ENCODE measurements at regions not wholly inside any gene's neighbourhood (a gene's known extent, or its start where the extent isn't known, plus 50 kb on each side); places are given as distances from the start of the nearest gene placed in this dataset.

GRCh38 chr10:10564081-10564794 is 453.4 kb upstream of the CELF2 start:
- peaks cover 3% of the 10 kb centered on the region for H3K27me3 Mint-ChIP-seq (ENCODE audit: low read depth, poor library complexity)
- H3K27ac Mint-ChIP-seq = no peak overlapping the region
- no peak for DNase-seq
- TF ChIP-seq CTCF (IDR thresholded peaks at IDR 0.05) = no peak
- peaks cover 16% of the 10 kb centered on the region for H3K4me1 Mint-ChIP-seq
- H3K4me3 Mint-ChIP-seq = no peak overlapping the region
- no peaks in the 10 kb centered on the region for H3K36me3 Mint-ChIP-seq (ENCODE audit: low read depth)
- no peaks in the 10 kb centered on the region for H3K9me3 Mint-ChIP-seq

- Mint-ChIP-seq H3K27ac (no peak overlapping the region), H3K36me3 (ENCODE audit: low read depth) (no peaks in the 10 kb centered on the region), H3K27me3 (ENCODE audit: low read depth, poor library complexity) (no peaks in the 10 kb centered on the region), H3K9me3 (peaks cover 3% of the 10 kb centered on the region), H3K4me1 (peaks cover 5% of the 10 kb centered on the region), H3K4me3 (no peak overlapping the region)
- TF ChIP-seq CTCF (IDR thresholded peaks at IDR 0.05) = no peak
- DNase-seq = no peak
These were observed 440.7 kb upstream of the CELF2 start for GRCh38 chr10:10576937-10577336.

- Mint-ChIP-seq H3K9me3 (peaks cover 3% of the 10 kb centered on the region), H3K27ac (no peak overlapping the region), H3K4me3 (no peak overlapping the region), H3K4me1 (peaks cover 5% of the 10 kb centered on the region), H3K27me3 (ENCODE audit: low read depth, poor library complexity) (no peaks in the 10 kb centered on the region), H3K36me3 (ENCODE audit: low read depth) (no peaks in the 10 kb centered on the region)
- no peak for TF ChIP-seq CTCF (IDR thresholded peaks at IDR 0.05)
- DNase-seq = no peak
These were observed 438.0 kb upstream of the CELF2 start for GRCh38 chr10:10579709-10580108.

- no peak for DNase-seq
- H3K4me1 Mint-ChIP-seq = no peaks in the 10 kb centered on the region
- H3K4me3 Mint-ChIP-seq = no peak overlapping the region
- H3K36me3 Mint-ChIP-seq (ENCODE audit: low read depth) = no peaks in the 10 kb centered on the region
- peaks cover 5% of the 10 kb centered on the region for H3K27me3 Mint-ChIP-seq (ENCODE audit: low read depth, poor library complexity)
- TF ChIP-seq CTCF (IDR thresholded peaks at IDR 0.05) = no peak
- no peak overlapping the region for H3K27ac Mint-ChIP-seq
- H3K9me3 Mint-ChIP-seq = no peaks in the 10 kb centered on the region
These were observed 433.5 kb upstream of the CELF2 start for GRCh38 chr10:10584161-10584560.

- H3K4me3 Mint-ChIP-seq = no peak overlapping the region
These were observed 429.8 kb upstream of the CELF2 start for GRCh38 chr10:10587744-10588393.

More at GRCh38 chr10:10587744-10588393, 429.8 kb upstream of the CELF2 start:
- H3K27ac Mint-ChIP-seq = no peak overlapping the region
- H3K27me3 Mint-ChIP-seq (ENCODE audit: low read depth, poor library complexity) = peaks cover 5% of the 10 kb centered on the region
- TF ChIP-seq CTCF (IDR thresholded peaks at IDR 0.05) = no peak
- H3K9me3 Mint-ChIP-seq = no peaks in the 10 kb centered on the region
- no peak for DNase-seq
- H3K4me1 Mint-ChIP-seq = peaks cover 16% of the 10 kb centered on the region
- no peaks in the 10 kb centered on the region for H3K36me3 Mint-ChIP-seq (ENCODE audit: low read depth)

All from nephron progenitor cell (in vitro differentiated cells).